ENCODE measurements at regions not wholly inside any gene's neighbourhood (a gene's known extent, or its start where the extent isn't known, plus 50 kb on each side); places are given as distances from the start of the nearest gene placed in this dataset.
"Not testable (repeated sequence)": the region's sequence is repeated elsewhere in the genome, so short reads cannot be mapped to it uniquely, and the experiment has no call there.

- H3K27me3 ChIP-seq (ENCODE audit: low read depth) = no peaks in the 10 kb centered on the region
- ATAC-seq = no peak
- no peaks in the 10 kb centered on the region for H3K9me3 ChIP-seq
- H3K27ac ChIP-seq = no peak overlapping the region
- no peak for DNase-seq
- intact Hi-C loops (cut with DNase I) = no loop called here
- no peak overlapping the region for H3K4me3 ChIP-seq
- TF ChIP-seq CTCF (IDR thresholded peaks at IDR 0.05) = no peak
- peaks cover 35% of the 10 kb centered on the region for H3K4me1 ChIP-seq
- H3K36me3 ChIP-seq = no peaks in the 10 kb centered on the region
Observed at GRCh38 chr12:92061061-92061460, 84.6 kb downstream of the BTG1 start.

GRCh38 chr12:92059960-92060359, 85.7 kb downstream of the BTG1 start:
- ATAC-seq (peak in 1 of 2 donors; percentile 31), DNase-seq (no peak)
- Histone ChIP-seq H3K27ac (peak overlapping the region; percentile 24), H3K4me3 (no peak overlapping the region), H3K9me3 (no peaks in the 10 kb centered on the region), H3K36me3 (no peaks in the 10 kb centered on the region), H3K27me3 (ENCODE audit: low read depth) (no peaks in the 10 kb centered on the region), H3K4me1 (peaks cover 26% of the 10 kb centered on the region)
- no peak for TF ChIP-seq CTCF (IDR thresholded peaks at IDR 0.05)
- intact Hi-C loops (cut with DNase I) = no loop called here

GRCh38 chr12:92058664-92059063, 87.0 kb downstream of the BTG1 start:
- no peak overlapping the region for H3K4me3 ChIP-seq
- H3K36me3 ChIP-seq = no peaks in the 10 kb centered on the region
- TF ChIP-seq CTCF (IDR thresholded peaks at IDR 0.05) = no peak
- intact Hi-C loops (cut with DNase I) = no loop called here
- no peak overlapping the region for H3K27ac ChIP-seq
- H3K9me3 ChIP-seq = no peaks in the 10 kb centered on the region
- no peaks in the 10 kb centered on the region for H3K27me3 ChIP-seq (ENCODE audit: low read depth)
- ATAC-seq = no peak
- peaks cover 17% of the 10 kb centered on the region for H3K4me1 ChIP-seq
- no peak for DNase-seq

GRCh38 chr12:92056756-92057155, 88.9 kb downstream of the BTG1 start:
- DNase-seq; H3K27ac ChIP-seq; H3K27me3 ChIP-seq (ENCODE audit: low read depth); intact Hi-C loops (cut with DNase I); ATAC-seq; H3K4me3 ChIP-seq; H3K9me3 ChIP-seq; H3K36me3 ChIP-seq: not testable (repeated sequence)
- H3K4me1 ChIP-seq = peaks cover 17% of the 10 kb centered on the region

- H3K9me3 ChIP-seq = no peaks in the 10 kb centered on the region
- no peak for ATAC-seq
- TF ChIP-seq CTCF (IDR thresholded peaks at IDR 0.05) = no peak
- no peaks in the 10 kb centered on the region for H3K36me3 ChIP-seq
- intact Hi-C loops (cut with DNase I) = no loop called here
- H3K27me3 ChIP-seq (ENCODE audit: low read depth) = no peaks in the 10 kb centered on the region
- no peak overlapping the region for H3K4me3 ChIP-seq
- DNase-seq = no peak
- H3K27ac ChIP-seq = no peak overlapping the region
- peaks cover 17% of the 10 kb centered on the region for H3K4me1 ChIP-seq
Observed at GRCh38 chr12:92056290-92056689, 89.4 kb downstream of the BTG1 start.

- ATAC-seq = peak; percentile 50 to 78
- Histone ChIP-seq H3K27ac (no peak overlapping the region), H3K9me3 (no peaks in the 10 kb centered on the region), H3K4me1 (peaks cover 16% of the 10 kb centered on the region), H3K4me3 (no peak overlapping the region), H3K36me3 (no peaks in the 10 kb centered on the region), H3K27me3 (ENCODE audit: low read depth) (no peaks in the 10 kb centered on the region)
- intact Hi-C loops (cut with DNase I) = no loop called here
- no peak for DNase-seq
- TF ChIP-seq CTCF (IDR thresholded peaks at IDR 0.05) = no peak
Observed at GRCh38 chr12:92055877-92056276, 89.8 kb downstream of the BTG1 start.

All from lower lobe of right lung (tissue), 2 donors.